DMS53 treated with DMSO at 0.1 percent for 48 hours (cell line): ENCODE measurements at regions not wholly inside any gene's neighbourhood (a gene's known extent, or its start where the extent isn't known, plus 50 kb on each side); places are given as distances from the start of the nearest gene placed in this dataset.

Experiments
- DNase-seq: peaks from one replicate; lab custom pipeline; 2025; ENCODE audit not compliant: unreplicated experiment; lab: John Stamatoyannopoulos, UW

GRCh38 chr22:48888466-48889208 lies 939.0 kb downstream of the BRD1 start:
- DNase-seq, result no peak

GRCh38 chr22:48887394-48888332 lies 940.0 kb downstream of the BRD1 start:
- DNase-seq, result no peak

- no peak for DNase-seq
Measured at GRCh38 chr22:48886604-48887393, 940.9 kb downstream of the BRD1 start.

- DNase-seq, result no peak
Measured at GRCh38 chr22:48885919-48886305, 941.8 kb downstream of the BRD1 start.

- DNase-seq, result no peak
Measured at GRCh38 chr22:48885271-48885918, 942.3 kb downstream of the BRD1 start.

GRCh38 chr22:48884786-48885185 lies 942.9 kb downstream of the BRD1 start:
- DNase-seq, result no peak

GRCh38 chr22:48884324-48884723 lies 943.3 kb downstream of the BRD1 start:
- DNase-seq, result no peak

- DNase-seq, result no peak
Measured at GRCh38 chr22:48883211-48883960, 944.3 kb downstream of the BRD1 start.

- no peak for DNase-seq
Measured at GRCh38 chr22:48882636-48883200, 945.0 kb downstream of the BRD1 start.

GRCh38 chr22:48881326-48881980 lies 946.2 kb downstream of the BRD1 start:
- no peak for DNase-seq

GRCh38 chr22:48880749-48881148 lies 946.9 kb downstream of the BRD1 start:
- DNase-seq, result no peak

GRCh38 chr22:48876951-48877350 lies 950.7 kb downstream of the BRD1 start:
- no peak for DNase-seq

GRCh38 chr22:48874956-48875355 lies 952.7 kb downstream of the BRD1 start:
- no peak for DNase-seq

GRCh38 chr22:48873191-48873520 lies 954.5 kb downstream of the BRD1 start:
- DNase-seq, result no peak

GRCh38 chr22:48872271-48873190 lies 955.1 kb downstream of the BRD1 start:
- DNase-seq, result no peak

GRCh38 chr22:48871176-48871840 lies 956.4 kb downstream of the BRD1 start:
- no peak for DNase-seq

GRCh38 chr22:48870436-48870835 lies 957.2 kb downstream of the BRD1 start:
- DNase-seq, result no peak

- no peak for DNase-seq
Measured at GRCh38 chr22:48869788-48870187, 957.9 kb downstream of the BRD1 start.
